ENCODE measurements at regions not wholly inside any gene's neighbourhood (a gene's known extent, or its start where the extent isn't known, plus 50 kb on each side); places are given as distances from the start of the nearest gene placed in this dataset.

DNA sequence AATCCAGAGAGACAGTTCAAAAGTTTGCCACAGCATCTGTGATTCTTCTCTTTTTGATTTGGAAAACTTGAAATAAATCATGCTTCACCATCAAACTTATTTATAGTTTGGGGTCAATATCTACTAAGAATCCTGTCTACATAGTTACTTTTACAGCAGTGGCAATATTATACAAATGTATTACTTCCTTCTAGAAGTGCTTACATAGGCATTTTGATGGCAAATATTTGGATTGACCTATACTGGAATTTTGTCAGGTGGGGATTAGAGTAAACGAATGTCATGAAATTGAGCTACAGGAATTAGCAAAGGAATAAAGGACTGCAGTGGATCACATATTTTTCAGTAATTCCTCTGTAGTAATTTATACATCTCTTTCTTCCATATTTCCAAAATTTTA lies 1885.5 kb upstream of the ADGRL3 start:
- no peak for DNase-seq (ENCODE audit: extremely low spot score)
- no peak overlapping the region for H3K4me3 ChIP-seq
- WGBS, result 15% methylated on average over 1 of the region's 1 CpG
- no peak overlapping the region for H3K27ac ChIP-seq (replicated peaks in 1 of 4)
- H3K9me3 ChIP-seq, result no peaks in the 10 kb centered on the region
- no peaks in the 10 kb centered on the region for H3K4me1 ChIP-seq
- H3K36me3 ChIP-seq, result no peaks in the 10 kb centered on the region
- intact Hi-C loops (cut with DNase I), result no loop called here
- H3K27me3 ChIP-seq, result no peaks in the 10 kb centered on the region
- TF ChIP-seq POLR2AphosphoS5 (IDR thresholded peaks at IDR 0.05) (no peak), POLR2A (IDR thresholded peaks at IDR 0.05; ENCODE audit: low read depth) (no peak), EP300 (IDR thresholded peaks at IDR 0.05) (no peak)
- TF ChIP-seq, protein P1, sequence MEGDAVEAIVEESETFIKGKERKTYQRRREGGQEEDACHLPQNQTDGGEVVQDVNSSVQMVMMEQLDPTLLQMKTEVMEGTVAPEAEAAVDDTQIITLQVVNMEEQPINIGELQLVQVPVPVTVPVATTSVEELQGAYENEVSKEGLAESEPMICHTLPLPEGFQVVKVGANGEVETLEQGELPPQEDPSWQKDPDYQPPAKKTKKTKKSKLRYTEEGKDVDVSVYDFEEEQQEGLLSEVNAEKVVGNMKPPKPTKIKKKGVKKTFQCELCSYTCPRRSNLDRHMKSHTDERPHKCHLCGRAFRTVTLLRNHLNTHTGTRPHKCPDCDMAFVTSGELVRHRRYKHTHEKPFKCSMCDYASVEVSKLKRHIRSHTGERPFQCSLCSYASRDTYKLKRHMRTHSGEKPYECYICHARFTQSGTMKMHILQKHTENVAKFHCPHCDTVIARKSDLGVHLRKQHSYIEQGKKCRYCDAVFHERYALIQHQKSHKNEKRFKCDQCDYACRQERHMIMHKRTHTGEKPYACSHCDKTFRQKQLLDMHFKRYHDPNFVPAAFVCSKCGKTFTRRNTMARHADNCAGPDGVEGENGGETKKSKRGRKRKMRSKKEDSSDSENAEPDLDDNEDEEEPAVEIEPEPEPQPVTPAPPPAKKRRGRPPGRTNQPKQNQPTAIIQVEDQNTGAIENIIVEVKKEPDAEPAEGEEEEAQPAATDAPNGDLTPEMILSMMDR (IDR thresholded peaks at IDR 0.05), result no peak

DNA sequence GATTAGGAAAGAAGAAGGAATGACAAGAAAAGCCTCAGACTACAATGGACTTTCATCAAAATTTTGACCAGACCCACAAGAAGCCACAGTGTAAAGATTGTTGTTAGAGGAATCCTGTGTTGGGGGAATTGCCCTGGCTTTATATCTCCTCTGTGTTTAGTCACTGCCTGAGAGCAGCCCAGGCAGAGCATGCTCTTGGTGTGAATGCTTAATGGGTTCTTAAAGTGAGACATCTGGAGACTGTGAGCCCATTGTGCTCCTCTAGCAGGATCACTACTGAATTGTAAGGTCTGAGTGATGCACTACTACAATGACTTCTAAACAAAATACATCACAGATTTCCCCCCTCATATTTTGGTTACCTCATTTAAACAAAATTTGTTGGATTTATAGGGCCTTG lies 1860.5 kb upstream of the ADGRL3 start:
- Histone ChIP-seq H3K9me3 (no peaks in the 10 kb centered on the region), H3K27ac (replicated peaks in 1 of 4) (no peak overlapping the region), H3K36me3 (no peaks in the 10 kb centered on the region), H3K4me1 (no peaks in the 10 kb centered on the region), H3K27me3 (no peaks in the 10 kb centered on the region), H3K4me3 (no peak overlapping the region)
- intact Hi-C loops (cut with DNase I), result no loop called here
- TF ChIP-seq EP300 (IDR thresholded peaks at IDR 0.05), result no peak
- TF ChIP-seq POLR2AphosphoS5 (IDR thresholded peaks at IDR 0.05), result no peak
- TF ChIP-seq, protein P1 (IDR thresholded peaks at IDR 0.05), result no peak
- no peak for TF ChIP-seq POLR2A (IDR thresholded peaks at IDR 0.05; ENCODE audit: low read depth)
- DNase-seq (ENCODE audit: extremely low spot score), result no peak

DNA sequence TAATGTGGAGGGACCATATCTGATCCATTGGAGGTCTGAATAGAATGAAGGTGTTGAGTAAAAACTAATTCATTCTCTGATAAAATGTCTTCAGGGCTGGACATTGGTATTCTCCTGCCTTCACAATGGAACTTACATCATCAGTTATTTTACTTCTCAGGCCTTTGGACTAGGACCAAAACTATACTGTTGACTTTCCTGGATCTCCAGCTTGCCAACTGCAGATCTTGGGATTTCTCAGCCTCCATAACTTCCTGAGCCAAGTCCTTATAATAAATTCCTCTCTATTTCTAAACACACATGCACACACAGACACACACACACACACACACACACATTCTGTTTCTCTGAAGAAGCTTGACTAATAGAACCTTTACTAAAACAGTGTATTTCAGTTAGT lies 1858.6 kb upstream of the ADGRL3 start:
- no peak overlapping the region for H3K4me3 ChIP-seq
- no peaks in the 10 kb centered on the region for H3K4me1 ChIP-seq
- H3K9me3 ChIP-seq, result no peaks in the 10 kb centered on the region
- no peak overlapping the region for H3K27ac ChIP-seq (replicated peaks in 1 of 4)
- TF ChIP-seq, protein P1 (IDR thresholded peaks at IDR 0.05), result no peak
- TF ChIP-seq EP300 (IDR thresholded peaks at IDR 0.05) (no peak), POLR2AphosphoS5 (IDR thresholded peaks at IDR 0.05) (no peak), POLR2A (IDR thresholded peaks at IDR 0.05; ENCODE audit: low read depth) (no peak)
- no peak for DNase-seq (ENCODE audit: extremely low spot score)
- intact Hi-C loops (cut with DNase I), result no loop called here
- no peaks in the 10 kb centered on the region for H3K36me3 ChIP-seq
- no peaks in the 10 kb centered on the region for H3K27me3 ChIP-seq

DNA sequence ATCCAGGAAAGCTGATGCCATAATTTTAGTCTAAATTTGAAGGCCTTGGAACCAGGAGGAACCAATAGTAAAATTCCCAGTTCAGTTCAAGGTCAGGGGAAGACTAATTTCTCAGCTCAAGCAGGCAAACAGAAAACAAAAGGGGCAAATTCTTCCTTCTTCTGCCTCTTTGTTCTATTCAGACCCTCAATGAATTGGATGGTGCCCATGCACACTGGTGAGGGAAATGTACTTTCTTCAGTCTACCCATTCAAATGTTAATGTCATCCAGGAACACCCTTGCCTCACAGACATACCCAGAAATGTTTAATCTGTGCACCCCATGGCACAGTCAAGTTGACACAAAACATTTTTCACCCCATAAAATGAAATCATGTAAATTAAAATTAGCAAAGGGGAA lies 1851.2 kb upstream of the ADGRL3 start:
- Histone ChIP-seq H3K4me3 (no peak overlapping the region), H3K36me3 (no peaks in the 10 kb centered on the region)
- no peak for TF ChIP-seq POLR2A (IDR thresholded peaks at IDR 0.05; ENCODE audit: low read depth)

DNA sequence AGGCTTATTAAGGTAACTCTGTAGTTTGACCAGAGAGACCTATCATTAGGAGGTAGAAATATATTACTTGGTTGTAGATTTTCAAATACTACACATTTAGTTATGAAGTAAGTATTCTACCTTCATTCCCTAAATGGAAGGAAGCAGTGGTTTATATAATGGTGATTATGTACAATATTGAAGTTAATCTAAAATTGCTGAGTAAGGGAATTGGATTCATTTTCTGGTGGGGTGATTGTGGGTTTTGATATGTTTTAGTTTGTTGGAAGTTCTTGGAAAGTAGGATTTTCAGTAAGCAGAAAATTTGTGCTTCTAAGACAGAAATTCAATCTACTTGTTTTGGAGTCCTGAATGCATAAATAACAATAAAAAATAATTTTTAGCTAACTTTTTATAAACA lies 1830.9 kb upstream of the ADGRL3 start:
- Histone ChIP-seq H3K36me3 (no peaks in the 10 kb centered on the region), H3K27me3 (no peaks in the 10 kb centered on the region), H3K4me1 (no peaks in the 10 kb centered on the region), H3K27ac (replicated peaks in 1 of 4) (no peak overlapping the region), H3K4me3 (no peak overlapping the region), H3K9me3 (no peaks in the 10 kb centered on the region)
- no peak for DNase-seq (ENCODE audit: extremely low spot score)
- intact Hi-C loops (cut with DNase I), result no loop called here
- no peak for TF ChIP-seq EP300 (IDR thresholded peaks at IDR 0.05)
- TF ChIP-seq POLR2A (IDR thresholded peaks at IDR 0.05; ENCODE audit: low read depth), result no peak
- TF ChIP-seq, protein P1 (IDR thresholded peaks at IDR 0.05), result no peak
- no peak for TF ChIP-seq POLR2AphosphoS5 (IDR thresholded peaks at IDR 0.05)

More for the DNA sequence above, 1851.2 kb upstream of the ADGRL3 start:
- H3K4me1 ChIP-seq, result no peaks in the 10 kb centered on the region
- no peak for DNase-seq (ENCODE audit: extremely low spot score)
- H3K27me3 ChIP-seq, result no peaks in the 10 kb centered on the region
- intact Hi-C loops (cut with DNase I), result no loop called here
- no peak overlapping the region for H3K27ac ChIP-seq (replicated peaks in 1 of 4)
- H3K9me3 ChIP-seq, result no peaks in the 10 kb centered on the region
